ENCODE measurements at regions not wholly inside any gene's neighbourhood (a gene's known extent, or its start where the extent isn't known, plus 50 kb on each side); places are given as distances from the start of the nearest gene placed in this dataset.

GRCh38 chr1:29944253-29944905, 708.1 kb downstream of the PTPRU start:
- FAIRE-seq (no peak), DNase-seq (ENCODE audit: insufficient read length, low spot score) (no peak)
- TF ChIP-seq, protein P1, sequence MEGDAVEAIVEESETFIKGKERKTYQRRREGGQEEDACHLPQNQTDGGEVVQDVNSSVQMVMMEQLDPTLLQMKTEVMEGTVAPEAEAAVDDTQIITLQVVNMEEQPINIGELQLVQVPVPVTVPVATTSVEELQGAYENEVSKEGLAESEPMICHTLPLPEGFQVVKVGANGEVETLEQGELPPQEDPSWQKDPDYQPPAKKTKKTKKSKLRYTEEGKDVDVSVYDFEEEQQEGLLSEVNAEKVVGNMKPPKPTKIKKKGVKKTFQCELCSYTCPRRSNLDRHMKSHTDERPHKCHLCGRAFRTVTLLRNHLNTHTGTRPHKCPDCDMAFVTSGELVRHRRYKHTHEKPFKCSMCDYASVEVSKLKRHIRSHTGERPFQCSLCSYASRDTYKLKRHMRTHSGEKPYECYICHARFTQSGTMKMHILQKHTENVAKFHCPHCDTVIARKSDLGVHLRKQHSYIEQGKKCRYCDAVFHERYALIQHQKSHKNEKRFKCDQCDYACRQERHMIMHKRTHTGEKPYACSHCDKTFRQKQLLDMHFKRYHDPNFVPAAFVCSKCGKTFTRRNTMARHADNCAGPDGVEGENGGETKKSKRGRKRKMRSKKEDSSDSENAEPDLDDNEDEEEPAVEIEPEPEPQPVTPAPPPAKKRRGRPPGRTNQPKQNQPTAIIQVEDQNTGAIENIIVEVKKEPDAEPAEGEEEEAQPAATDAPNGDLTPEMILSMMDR (IDR thresholded peaks at IDR 0.05; ENCODE audit: insufficient read depth, missing control alignments), result no peak

DNA sequence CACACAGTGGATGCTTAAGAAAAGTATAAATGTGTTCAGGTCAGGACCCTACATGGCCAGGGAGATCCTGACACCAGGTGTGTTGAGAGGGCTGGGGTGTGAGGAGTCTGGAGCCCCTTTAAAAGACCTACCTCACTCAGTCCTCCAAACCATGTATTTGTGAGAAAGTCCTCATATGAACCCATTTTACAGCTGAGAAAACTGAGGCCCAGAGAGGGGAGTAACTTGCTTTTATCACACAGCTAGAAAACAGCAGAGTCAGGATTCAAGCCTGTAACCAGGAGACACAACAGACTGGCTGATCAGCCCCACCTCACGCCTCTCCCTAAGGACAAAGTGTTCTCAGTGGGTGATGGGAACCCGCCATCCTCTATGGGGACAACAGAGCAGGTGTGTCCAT, 706.7 kb downstream of the PTPRU start:
- DNase-seq (ENCODE audit: insufficient read length, low spot score) (no peak), FAIRE-seq (no peak)
- TF ChIP-seq, protein P1 (IDR thresholded peaks at IDR 0.05; ENCODE audit: insufficient read depth, missing control alignments), result no peak

GRCh38 chr1:29939079-29939478, 702.8 kb downstream of the PTPRU start:
- no peak for DNase-seq (ENCODE audit: insufficient read length, low spot score)
- TF ChIP-seq, protein P1 (IDR thresholded peaks at IDR 0.05; ENCODE audit: insufficient read depth, missing control alignments), result no peak

GRCh38 chr1:29937356-29937755, 701.0 kb downstream of the PTPRU start:
- FAIRE-seq, result no peak
- TF ChIP-seq, protein P1 (IDR thresholded peaks at IDR 0.05; ENCODE audit: insufficient read depth, missing control alignments), result no peak

More at GRCh38 chr1:29939079-29939478, 702.8 kb downstream of the PTPRU start:
- FAIRE-seq, result no peak

DNA sequence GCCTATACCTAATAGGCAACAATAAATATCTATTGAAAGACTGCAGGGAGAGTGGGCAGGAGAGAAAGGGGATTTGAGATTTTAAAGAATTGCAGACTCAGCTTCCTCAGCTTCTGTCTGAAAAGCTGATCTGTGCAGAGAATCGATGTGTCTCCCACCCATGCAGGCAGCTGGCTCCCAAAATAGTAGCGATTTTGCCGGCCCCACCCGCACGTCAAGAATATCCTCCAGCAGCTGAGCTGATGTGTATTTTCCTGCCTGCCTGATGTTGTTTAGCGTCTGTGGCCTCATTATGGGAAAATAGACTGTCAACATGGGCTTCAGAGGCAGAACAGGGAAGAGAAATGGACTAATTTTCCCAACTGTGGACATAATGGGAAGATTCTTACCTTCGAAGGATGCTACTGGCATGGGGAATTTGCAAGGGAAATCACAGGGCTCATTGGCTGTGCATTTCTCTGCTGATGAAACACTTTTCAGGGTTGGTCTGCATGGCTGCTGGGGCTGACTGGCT, 699.8 kb downstream of the PTPRU start:
- FAIRE-seq (no peak), DNase-seq (ENCODE audit: insufficient read length, low spot score) (no peak)
- TF ChIP-seq, protein P1 (IDR thresholded peaks at IDR 0.05; ENCODE audit: insufficient read depth, missing control alignments), result no peak

More at GRCh38 chr1:29937356-29937755, 701.0 kb downstream of the PTPRU start:
- DNase-seq (ENCODE audit: insufficient read length, low spot score), result no peak

DNA sequence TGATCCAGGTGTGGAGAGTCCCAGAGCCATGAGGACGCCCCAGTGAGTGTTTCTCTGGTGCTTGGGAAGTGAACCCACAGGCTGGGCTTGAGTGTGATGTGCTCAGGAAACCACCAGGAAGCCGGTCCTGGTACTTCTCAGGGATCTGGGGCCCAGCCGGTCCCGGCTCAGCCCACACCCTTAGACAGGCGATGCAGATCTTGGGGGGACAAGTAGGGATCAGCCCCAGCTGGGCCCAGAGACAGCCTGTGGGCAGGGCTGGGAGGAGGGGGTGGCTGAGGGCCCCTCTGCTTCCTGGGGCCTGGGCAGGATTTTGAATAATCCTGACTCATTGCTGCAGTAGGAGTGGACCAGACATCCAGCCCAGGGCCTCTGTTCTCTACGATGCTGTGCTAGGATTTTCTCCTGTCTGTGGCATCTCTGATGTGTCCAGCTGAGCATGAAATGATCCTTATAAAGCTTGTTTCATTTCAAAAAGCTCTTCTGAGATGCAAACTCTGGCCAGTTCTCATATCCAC, 698.0 kb downstream of the PTPRU start:
- TF ChIP-seq, protein P1 (IDR thresholded peaks at IDR 0.05; ENCODE audit: insufficient read depth, missing control alignments), result no peak
- FAIRE-seq (no peak), DNase-seq (ENCODE audit: insufficient read length, low spot score) (no peak)

DNA sequence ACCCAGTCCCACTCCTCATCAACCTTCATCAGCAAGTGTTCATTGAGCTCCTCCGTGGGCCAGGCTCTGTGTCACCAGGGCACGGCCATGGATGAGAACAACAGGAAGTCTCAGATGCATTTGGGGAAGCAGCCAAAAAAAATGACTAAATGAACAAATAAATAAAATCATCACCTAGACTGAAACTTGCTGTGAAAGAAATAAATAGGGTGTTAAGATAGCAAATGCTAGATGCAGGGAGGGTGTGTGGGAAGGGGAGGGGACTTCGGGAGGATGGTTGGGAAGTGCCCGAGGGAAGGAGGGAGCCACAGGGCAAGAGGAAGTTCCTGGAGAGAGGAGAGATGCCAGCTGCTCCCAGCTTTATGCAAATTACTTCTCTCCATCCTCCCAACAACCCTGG, 696.7 kb downstream of the PTPRU start:
- FAIRE-seq (no peak), DNase-seq (ENCODE audit: insufficient read length, low spot score) (no peak)
- TF ChIP-seq, protein P1 (IDR thresholded peaks at IDR 0.05; ENCODE audit: insufficient read depth, missing control alignments), result no peak

All from D721Med (cell line).